GM23338 (cell line): ENCODE measurements at regions not wholly inside any gene's neighbourhood (a gene's known extent, or its start where the extent isn't known, plus 50 kb on each side); places are given as distances from the start of the nearest gene placed in this dataset.
"Not testable (repeated sequence)": the region's sequence is repeated elsewhere in the genome, so short reads cannot be mapped to it uniquely, and the experiment has no call there.

Source experiments
- ATAC-seq: fragments of 200-7000 bp; cut with Tn5 transposase; 3 replicates; pipeline ENCODE4 v1.9.1; 2020
- DNase-seq: peaks from one replicate; pipeline ENCODE4 v3.0.0-alpha.2; 2015; ENCODE audit warnings: low spot score
- H2AFZ ChIP-seq: fragments of 200-600 bp; sonication (generic); 2 replicates; pipeline ENCODE4 v1.8.0; 2016; ENCODE audit warnings: antibody characterized with exemption, mild to moderate bottlenecking, moderate library complexity
- H3F3A ChIP-seq: fragments of 200-600 bp; sonication (generic); replicated peaks from 2 replicates; pipeline ENCODE4 v1.8.0; 2017; ENCODE audit warnings: antibody characterized with exemption, mixed run types, low read depth
- H3K27ac ChIP-seq: fragments of 200-600 bp; sonication (generic); 2 replicates; pipeline ENCODE4 v1.6.1; 2016; ENCODE audit warnings: low read depth
- H3K27me3 ChIP-seq: fragments of 200-600 bp; sonication (generic); 2 replicates; pipeline ENCODE4 v1.8.0; 2016; ENCODE audit warnings: mild to moderate bottlenecking, mixed run types, moderate library complexity; ENCODE audit not compliant: insufficient read depth
- H3K36me3 ChIP-seq: fragments of 200-600 bp; sonication (generic); 2 replicates; pipeline ENCODE4 v1.8.0; 2016; ENCODE audit warnings: mild to moderate bottlenecking; ENCODE audit not compliant: insufficient read depth
- H3K4me1 ChIP-seq: fragments of 200-600 bp; sonication (generic); 2 replicates; pipeline ENCODE4 v1.8.0; 2016; ENCODE audit warnings: mild to moderate bottlenecking, moderate library complexity; ENCODE audit not compliant: insufficient read depth
- H3K4me2 ChIP-seq: fragments of 200-600 bp; sonication (generic); 2 replicates; pipeline ENCODE4 v1.7.1; 2017; ENCODE audit warnings: mixed run types
- H3K4me3 ChIP-seq: fragments of 200-600 bp; sonication (generic); 2 replicates; pipeline ENCODE4 v1.6.1; 2016; ENCODE audit warnings: mixed run types
- H3K79me2 ChIP-seq: fragments of 200-600 bp; sonication (generic); replicated peaks from 2 replicates; pipeline ENCODE4 v1.8.0; 2017; ENCODE audit warnings: mild to moderate bottlenecking; ENCODE audit not compliant: insufficient read depth
- H3K9me2 ChIP-seq: fragments of 200-600 bp; sonication (generic); 2 replicates; pipeline ENCODE4 v1.8.0; 2017; ENCODE audit not compliant: insufficient read depth
- H4K20me1 ChIP-seq: fragments of 200-600 bp; sonication (generic); replicated peaks from 2 replicates; pipeline ENCODE4 v1.8.0; 2017; ENCODE audit warnings: mild to moderate bottlenecking; ENCODE audit not compliant: insufficient read depth
- H3K27ac Mint-ChIP-seq: 2 replicates; pipeline ENCODE4 v1.8.0; 2020; ENCODE audit warnings: inconsistent platforms, mild to moderate bottlenecking, moderate library complexity, mixed read lengths
- H3K27me3 Mint-ChIP-seq: 3 replicates; pipeline ENCODE4 v1.8.0; 2022; ENCODE audit warnings: low read depth, mild to moderate bottlenecking, moderate library complexity, mixed read lengths, inconsistent platforms; ENCODE audit not compliant: insufficient read depth, poor library complexity
- H3K36me3 Mint-ChIP-seq: 3 replicates; pipeline ENCODE4 v1.8.0; 2021; ENCODE audit warnings: low read depth, mild to moderate bottlenecking, inconsistent platforms, moderate library complexity, mixed read lengths
- H3K4me1 Mint-ChIP-seq: 3 replicates; pipeline ENCODE4 v1.8.0; 2020; ENCODE audit warnings: mild to moderate bottlenecking, inconsistent platforms, mixed read lengths
- H3K4me3 Mint-ChIP-seq: 3 replicates; pipeline ENCODE4 v1.8.0; 2021; ENCODE audit warnings: moderate library complexity, mild to moderate bottlenecking, inconsistent platforms, mixed read lengths
- H3K9me3 Mint-ChIP-seq: 3 replicates; pipeline ENCODE4 v1.8.0; 2020; ENCODE audit warnings: moderate library complexity, mild to moderate bottlenecking, inconsistent platforms, mixed read lengths
- CREB1 ChIP-seq: fragments of 250-450 bp; sonication (Bioruptor Pico); IDR thresholded peaks from 2 replicates; pipeline ENCODE4 v1.5.0; 2020; ENCODE audit warnings: low read depth, mild to moderate bottlenecking, moderate library complexity
- CTCF ChIP-seq, 2 experiments: fragments of 200-600 bp in 1 of 2; sonication (generic) in 1 of 2; conservative IDR thresholded peaks; 2 replicates each; pipeline versions ENCODE4 v1.5.1 to v1.6.1; 2016 to 2017; ENCODE audit warnings: antibody characterized with exemption in 2 of 2, low read depth in 2 of 2, mild to moderate bottlenecking in 2 of 2, moderate library complexity in 1 of 2
- EZH2 ChIP-seq: fragments of 200-600 bp; sonication (generic); IDR thresholded peaks from one replicate; pipeline ENCODE4 v1.8.0; 2017; ENCODE audit warnings: antibody characterized with exemption, mild to moderate bottlenecking, low read depth; ENCODE audit not compliant: unreplicated experiment
- EZH2phosphoT487 ChIP-seq: fragments of 200-600 bp; sonication (generic); IDR thresholded peaks from one replicate; pipeline ENCODE4 v1.8.1; 2018; ENCODE audit warnings: antibody characterized with exemption; ENCODE audit not compliant: unreplicated experiment
- STAT1 ChIP-seq: IDR thresholded peaks from one replicate; pipeline ENCODE4 v1.6.1; 2016; ENCODE audit warnings: antibody characterized with exemption; ENCODE audit not compliant: unreplicated experiment
- ZNF114 ChIP-seq: fragments of 250-450 bp; sonication (Bioruptor Pico); IDR thresholded peaks from 2 replicates; pipeline ENCODE4 v1.5.0; 2020; ENCODE audit warnings: mild to moderate bottlenecking, moderate library complexity
- ZNF331 ChIP-seq: fragments of 250-450 bp; sonication (Bioruptor Pico); IDR thresholded peaks from 2 replicates; pipeline ENCODE4 v1.5.0; 2020; ENCODE audit warnings: low read depth, mild to moderate bottlenecking, moderate library complexity
- ZNF462 ChIP-seq: fragments of 250-450 bp; sonication (Bioruptor Pico); IDR thresholded peaks from 2 replicates; pipeline ENCODE4 v1.5.0; 2020; ENCODE audit warnings: mild to moderate bottlenecking, moderate library complexity

- no peak for TF ChIP-seq ZNF114 (CRISPR knock-in tag)
- TF ChIP-seq ZNF331 (CRISPR knock-in tag) = no peak
These were observed 151.2 kb upstream of the CXorf51B start (continued) for GRCh38 chrX:146658379-146658778.

- H3K4me1 ChIP-seq = no peaks in the 10 kb centered on the region
- H3K4me2 ChIP-seq = no peak overlapping the region
- peaks cover 3% of the 10 kb centered on the region; the same call in 2 of the 3 replicates for H3K36me3 Mint-ChIP-seq
- H3K4me3 ChIP-seq = no peak overlapping the region
- no peaks in the 10 kb centered on the region for H3K36me3 ChIP-seq
- H3K27ac ChIP-seq = no peak overlapping the region
- ATAC-seq (peak; percentile 60; the same call in 2 of the 3 replicates), DNase-seq (peak; percentile 56)
- peaks cover 6% of the 10 kb centered on the region; the same call in 1 of the 2 replicates for H3K27me3 ChIP-seq
- H3K4me1 Mint-ChIP-seq = no peaks in the 10 kb centered on the region
- H2AFZ ChIP-seq = no peak overlapping the region
- no peaks in the 10 kb centered on the region for H3F3A ChIP-seq
- H3K9me3 Mint-ChIP-seq = peaks cover 60% of the 10 kb centered on the region
- H3K27me3 Mint-ChIP-seq = peaks cover 4% of the 10 kb centered on the region
- no peak overlapping the region for H3K27ac Mint-ChIP-seq
- H4K20me1 ChIP-seq = no peaks in the 10 kb centered on the region
- TF ChIP-seq ZNF114 (CRISPR knock-in tag) (no peak), CREB1 (CRISPR knock-in tag) (no peak), EZH2phosphoT487 (no peak), STAT1 (no peak), EZH2 (no peak), CTCF (conservative IDR thresholded peaks at IDR 0.05; ENCODE audit: low read depth in 2 of 2) (peak; percentile 33 to 36)
- H3K4me3 Mint-ChIP-seq = no peak overlapping the region
- H3K9me2 ChIP-seq = no peaks in the 10 kb centered on the region
- H3K79me2 ChIP-seq = no peaks in the 10 kb centered on the region
These were observed 101.8 kb upstream of the CXorf51B start for GRCh38 chrX:146707781-146708180.

GRCh38 chrX:146708866-146709265 is 100.7 kb upstream of the CXorf51B start:
- not testable (repeated sequence) for H3K4me1 Mint-ChIP-seq, H3K27me3 Mint-ChIP-seq, ATAC-seq

GRCh38 chrX:146754268-146754667 is 55.3 kb upstream of the CXorf51B start:
- Mint-ChIP-seq H3K4me3 (no peak overlapping the region), H3K9me3 (peaks cover 39% of the 10 kb centered on the region)
- H3K4me3 ChIP-seq = no peak overlapping the region
- TF ChIP-seq ZNF462 (no peak), CREB1 (CRISPR knock-in tag) (no peak)

More at GRCh38 chrX:146708866-146709265, 100.7 kb upstream of the CXorf51B start:
- not testable (repeated sequence) for H2AFZ ChIP-seq, H3K27ac ChIP-seq, H3K4me3 ChIP-seq, H3K79me2 ChIP-seq, H3F3A ChIP-seq, H3K4me3 Mint-ChIP-seq, DNase-seq, H3K27me3 ChIP-seq, H3K4me1 ChIP-seq, H3K9me2 ChIP-seq, H3K36me3 ChIP-seq, H3K4me2 ChIP-seq, H3K27ac Mint-ChIP-seq, H4K20me1 ChIP-seq, H3K36me3 Mint-ChIP-seq
- H3K9me3 Mint-ChIP-seq = peaks cover 57% of the 10 kb centered on the region

More at GRCh38 chrX:146754268-146754667, 55.3 kb upstream of the CXorf51B start:
- no peak for DNase-seq
- H3K27ac ChIP-seq = no peak overlapping the region
- H3K4me1 ChIP-seq = no peaks in the 10 kb centered on the region
- H3K36me3 Mint-ChIP-seq = peaks cover 3% of the 10 kb centered on the region; the same call in 1 of the 3 replicates
- no peaks in the 10 kb centered on the region for H3K79me2 ChIP-seq
- H3K4me1 Mint-ChIP-seq = no peaks in the 10 kb centered on the region
- H3K4me2 ChIP-seq = no peak overlapping the region
- H3K27me3 ChIP-seq = no peaks in the 10 kb centered on the region
- ATAC-seq = no peak
- no peak overlapping the region for H3K27ac Mint-ChIP-seq
- no peaks in the 10 kb centered on the region for H3K9me2 ChIP-seq
- no peak overlapping the region for H2AFZ ChIP-seq
- no peaks in the 10 kb centered on the region for H4K20me1 ChIP-seq
- H3K36me3 ChIP-seq = no peaks in the 10 kb centered on the region
- H3F3A ChIP-seq = no peaks in the 10 kb centered on the region
- H3K27me3 Mint-ChIP-seq = no peaks in the 10 kb centered on the region
